A549 (cell line): ENCODE measurements at regions not wholly inside any gene's neighbourhood (a gene's known extent, or its start where the extent isn't known, plus 50 kb on each side); places are given as distances from the start of the nearest gene placed in this dataset.

Source experiments
- ATAC-seq, 2 experiments: fragments of 200-7000 bp in 1 of 2; fragments of >200 bp in 1 of 2; cut with Nextera tagmentation in 1 of 2; cut with Tn5 transposase in 1 of 2; 3 replicates each; pipeline versions ENCODE4 v1.8.0 to v1.9.1; 2018 to 2020; ENCODE audit warnings: mild to moderate bottlenecking in 1 of 2, moderate library complexity in 1 of 2
- CTCF ChIA-PET: fragments of 300-600 bp; sonication (Branson Sonifier 250); formaldehyde crosslinking; extraction: SDS; loops from one replicate; lab custom pipeline; 2021; ENCODE audit warnings: antibody characterized with exemption, inconsistent platforms; lab: Yijun Ruan, JAX
- POLR2A ChIA-PET: fragments of 350-600 bp; formaldehyde crosslinking; extraction: SDS; loops from one replicate; lab custom pipeline; 2021; ENCODE audit warnings: antibody characterized with exemption, inconsistent platforms; lab: Yijun Ruan, JAX
- DNase-seq, 2 experiments: peaks; one replicate each; pipeline versions ENCODE4 v3.0.0 to v3.0.0-alpha.2; 2011 to 2016; ENCODE audit warnings: low read depth in 1 of 2, low spot score in 1 of 2
- FAIRE-seq: peaks from 2 replicates; lab custom pipeline; 2011; peaks lifted over from hg19 to GRCh38; lab: Jason Lieb, UNC
- H3K27ac ChIP-seq, 2 experiments: fragments of >200 bp; sonication (Bioruptor Twin); formaldehyde crosslinking; 3 replicates each; pipeline ENCODE4 v1.5.1; 2016 to 2017
- H3K4me1 ChIP-seq: fragments of >200 bp; sonication (Bioruptor Twin); formaldehyde crosslinking; 3 replicates; pipeline ENCODE4 v1.6.1; 2016
- H3K4me2 ChIP-seq: fragments of >200 bp; sonication (Bioruptor Twin); formaldehyde crosslinking; 3 replicates; pipeline ENCODE4 v1.6.1; 2016
- H3K4me3 ChIP-seq: fragments of >200 bp; sonication (Bioruptor Twin); formaldehyde crosslinking; 3 replicates; pipeline ENCODE4 v1.5.1; 2016
- H3K9me3 ChIP-seq: fragments of >200 bp; sonication (Bioruptor Twin); formaldehyde crosslinking; 3 replicates; pipeline ENCODE4 v1.6.1; 2016
- BHLHE40 ChIP-seq: IDR thresholded peaks from 2 replicates; pipeline ENCODE4 v1.6.1; 2012; ENCODE audit warnings: low read depth, low read length, inconsistent platforms
- CBX8 ChIP-seq: fragments of 200-600 bp; sonication (generic); IDR thresholded peaks from 2 replicates; pipeline ENCODE4 v1.6.1; 2016
- CHD4 ChIP-seq: fragments of 200-600 bp; sonication (generic); IDR thresholded peaks from 2 replicates; pipeline ENCODE4 v1.6.1; 2016; ENCODE audit warnings: antibody characterized with exemption, mild to moderate bottlenecking, borderline replicate concordance
- EHF ChIP-seq: fragments of 250-450 bp; sonication (Bioruptor Pico); IDR thresholded peaks from 2 replicates; pipeline ENCODE4 v1.5.0; 2020; ENCODE audit warnings: mild to moderate bottlenecking
- EHMT2 ChIP-seq: fragments of 200-600 bp; sonication (generic); IDR thresholded peaks from 2 replicates; pipeline ENCODE4 v1.6.1; 2016; ENCODE audit warnings: antibody characterized with exemption, low read depth, mild to moderate bottlenecking, moderate library complexity
- ELK1 ChIP-seq: fragments of 150-350 bp; IDR thresholded peaks from 2 replicates; pipeline ENCODE4 v1.6.1; 2014; ENCODE audit warnings: low read depth, mild to moderate bottlenecking, low read length
- FOSB ChIP-seq: fragments of 250-450 bp; sonication (Bioruptor Pico); IDR thresholded peaks from 2 replicates; pipeline ENCODE4 v1.5.0; 2020; ENCODE audit warnings: mild to moderate bottlenecking, moderate library complexity
- FOXS1 ChIP-seq: fragments of 250-450 bp; sonication (Bioruptor Pico); IDR thresholded peaks from 2 replicates; pipeline ENCODE4 v1.5.0; 2020; ENCODE audit warnings: mild to moderate bottlenecking, moderate library complexity
- HMGXB4 ChIP-seq: fragments of 250-450 bp; sonication (Bioruptor Pico); IDR thresholded peaks from 2 replicates; pipeline ENCODE4 v1.5.0; 2021; ENCODE audit warnings: mild to moderate bottlenecking, moderate library complexity, borderline replicate concordance
- JUNB ChIP-seq: fragments of >200 bp; sonication (Bioruptor Twin); formaldehyde crosslinking; IDR thresholded peaks from 2 replicates; pipeline ENCODE4 v1.6.1; 2016
- KDM1A ChIP-seq: fragments of 200-600 bp; sonication (generic); IDR thresholded peaks from 2 replicates; pipeline ENCODE4 v1.6.1; 2016; ENCODE audit warnings: low read depth, mild to moderate bottlenecking
- MAX ChIP-seq: IDR thresholded peaks from 2 replicates; pipeline ENCODE4 v1.6.1; 2012
- MYC ChIP-seq: IDR thresholded peaks from 2 replicates; pipeline ENCODE4 v1.6.1; 2012; ENCODE audit warnings: mild to moderate bottlenecking, inconsistent platforms, low read length, improper control_type of control experiment, borderline replicate concordance
- NR3C1 ChIP-seq: fragments of >200 bp; sonication (Bioruptor Twin); formaldehyde crosslinking; IDR thresholded peaks from 3 replicates; pipeline ENCODE4 v1.6.1; 2017
- RARB ChIP-seq: fragments of 250-450 bp; sonication (Bioruptor Pico); IDR thresholded peaks from 2 replicates; pipeline ENCODE4 v1.8.0; 2021; ENCODE audit warnings: mild to moderate bottlenecking, moderate library complexity
- RFX5 ChIP-seq: fragments of 450-650 bp; IDR thresholded peaks from 2 replicates; pipeline ENCODE4 v1.7.1; 2014; ENCODE audit warnings: antibody characterized with exemption, mild to moderate bottlenecking, moderate library complexity
- TFCP2L1 ChIP-seq: fragments of 250-450 bp; sonication (Bioruptor Pico); IDR thresholded peaks from 2 replicates; pipeline ENCODE4 v1.5.0; 2021; ENCODE audit warnings: mild to moderate bottlenecking
- TP53 ChIP-seq: fragments of 250-450 bp; sonication (Bioruptor Pico); IDR thresholded peaks from 2 replicates; pipeline ENCODE4 v1.5.0; 2021; ENCODE audit warnings: mild to moderate bottlenecking, moderate library complexity
- USF2 ChIP-seq: fragments of 450-650 bp; IDR thresholded peaks from 2 replicates; pipeline ENCODE4 v1.6.1; 2014; ENCODE audit warnings: antibody characterized with exemption
- ZNF302 ChIP-seq: fragments of 250-450 bp; sonication (Bioruptor Pico); IDR thresholded peaks from 2 replicates; pipeline ENCODE4 v1.9.0; 2021; ENCODE audit warnings: inconsistent platforms, mild to moderate bottlenecking, moderate library complexity
- ZSCAN20 ChIP-seq: fragments of 250-450 bp; sonication (Bioruptor Pico); IDR thresholded peaks from 2 replicates; pipeline ENCODE4 v1.8.0; 2022; ENCODE audit warnings: mild to moderate bottlenecking, moderate library complexity
- WGBS: methylation state at CpG from one replicate; pipeline ENCODE4 v1.1.6; 2017; ENCODE audit errors: missing lambda C conversion rate; 5-methylcytosine and 5-hydroxymethylcytosine counted together

GRCh38 chr2:217307023-217307422, 447.2 kb upstream of the TNP1 start (continued):
- TF ChIP-seq HMGXB4 (CRISPR knock-in tag), result no peak
- TF ChIP-seq ZSCAN20 (CRISPR knock-in tag), result no peak
- TF ChIP-seq, all 56 proteins: peak for 0

GRCh38 chr2:217305882-217306281, 446.0 kb upstream of the TNP1 start:
- FAIRE-seq (no peak), ATAC-seq (no peak), DNase-seq (no peak)
- Histone ChIP-seq H3K4me3 (no peak overlapping the region), H3K9me3 (no peaks in the 10 kb centered on the region), H3K4me2 (no peak overlapping the region)
- POLR2A ChIA-PET, result no interaction called here
- WGBS, result 61% methylated on average over 3 of the region's 3 CpGs
- TF ChIP-seq FOSB (no peak), JUNB (no peak), ELK1 (no peak), FOXS1 (CRISPR knock-in tag) (no peak), RARB (CRISPR knock-in tag) (no peak), USF2 (no peak), CBX8 (no peak), EHF (CRISPR knock-in tag) (no peak), RFX5 (no peak), MYC (no peak), TFCP2L1 (CRISPR knock-in tag) (no peak), KDM1A (no peak), EHMT2 (no peak), NR3C1 (no peak), CHD4 (no peak), BHLHE40 (no peak), ZNF302 (CRISPR knock-in tag) (no peak), TP53 (CRISPR knock-in tag) (no peak), MAX (no peak)
- TF ChIP-seq, all 56 proteins: peak for 0
- Histone ChIP-seq H3K27ac (no peak overlapping the region), H3K4me1 (no peaks in the 10 kb centered on the region)
- CTCF ChIA-PET, result interaction anchor here (0.8 to 1.1 kb wide), 2 partner anchors 14 to 529 kb away, joined by 3 to 4 read pairs; no protein-coding TSS in a partner anchor

GRCh38 chr2:217304582-217304981, 444.7 kb upstream of the TNP1 start:
- ATAC-seq (no peak), DNase-seq (no peak), FAIRE-seq (no peak)
- Histone ChIP-seq H3K9me3 (no peaks in the 10 kb centered on the region), H3K4me2 (no peak overlapping the region), H3K4me1 (no peaks in the 10 kb centered on the region), H3K27ac (no peak overlapping the region), H3K4me3 (no peak overlapping the region)
- CTCF ChIA-PET, result interaction anchor here (1.1 kb wide), 1 partner anchor 13 kb away, joined by 4 read pairs; no protein-coding TSS in a partner anchor
- POLR2A ChIA-PET, result no interaction called here
- TF ChIP-seq FOSB, result no peak
- TF ChIP-seq, all 56 proteins: peak for 0
